ENCODE measurements at regions not wholly inside any gene's neighbourhood (a gene's known extent, or its start where the extent isn't known, plus 50 kb on each side); places are given as distances from the start of the nearest gene placed in this dataset.

GRCh38 chr6:2562721-2563451 is 187.8 kb downstream of the MYLK4 start:
- no peak for DNase-seq

DNA sequence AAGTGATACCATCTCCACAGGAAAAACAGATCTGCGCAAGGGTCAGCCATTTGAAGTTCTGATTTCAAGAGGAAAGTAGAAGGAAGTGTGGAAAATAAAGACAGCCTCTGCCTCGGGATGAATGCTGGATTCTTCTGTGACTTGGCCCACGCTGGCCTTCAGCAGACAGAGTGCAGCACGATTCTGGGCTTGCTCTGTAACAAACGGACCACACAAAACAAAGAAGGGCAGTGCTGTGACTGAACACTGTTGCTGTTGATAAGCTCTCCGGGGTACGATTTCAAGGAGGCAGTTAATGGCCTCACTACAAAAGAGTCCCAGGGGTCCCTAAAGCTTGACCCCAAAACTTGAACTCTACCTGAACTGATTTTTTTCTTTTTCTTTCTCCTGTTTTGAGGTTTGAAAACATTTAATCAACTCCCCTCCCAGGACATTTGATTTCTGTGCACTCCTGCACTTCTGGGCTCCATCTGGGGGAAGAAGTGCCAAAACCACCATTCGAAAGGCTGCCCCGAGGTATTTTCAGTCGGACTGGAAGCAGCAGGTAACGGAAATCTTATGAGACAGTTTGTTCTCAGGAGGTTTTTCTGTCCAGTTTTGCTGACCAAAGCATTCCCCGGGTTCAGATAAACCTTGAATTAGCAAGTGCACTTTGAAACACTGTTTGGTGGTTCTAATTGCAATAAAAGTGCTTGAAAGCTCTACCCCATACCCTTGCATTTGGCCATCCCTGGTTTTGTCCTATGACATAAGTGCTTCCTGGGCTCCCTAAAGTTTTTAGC is 189.6 kb downstream of the MYLK4 start:
- no peak for DNase-seq

DNA sequence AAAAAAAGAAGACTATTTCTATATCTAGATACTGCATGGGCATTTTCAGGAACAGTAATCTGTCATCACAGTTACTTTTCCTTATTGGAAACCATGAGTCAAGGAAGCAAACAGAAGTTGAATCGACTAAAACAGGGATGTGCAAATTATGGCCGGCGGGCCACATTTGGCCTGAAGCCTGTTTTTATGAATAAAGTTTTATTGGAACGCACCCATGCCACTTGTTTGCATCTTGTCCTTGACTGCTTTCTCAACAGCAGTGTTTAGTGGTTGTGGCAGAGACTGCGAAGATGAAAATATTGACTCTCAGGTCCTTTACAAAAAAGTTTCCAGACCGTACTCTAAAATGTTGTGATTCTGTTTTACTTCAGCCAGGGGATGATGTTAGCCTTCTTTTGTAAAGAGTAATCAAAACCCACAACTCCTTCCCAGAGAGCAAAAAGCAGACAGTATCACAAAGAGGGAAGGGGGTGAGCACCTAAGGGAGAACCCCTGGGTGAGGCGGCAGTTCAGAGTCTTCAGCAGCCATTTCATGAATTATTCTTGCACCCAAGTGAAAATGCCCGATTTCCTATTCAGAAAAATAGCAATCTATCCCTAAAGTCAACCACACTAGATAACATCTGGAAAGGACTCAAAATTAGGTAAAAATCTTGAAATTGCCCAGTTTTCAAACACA is 190.4 kb downstream of the MYLK4 start:
- DNase-seq, result no peak

- no peak for DNase-seq
Measured at GRCh38 chr6:2558861-2559801, 191.6 kb downstream of the MYLK4 start.

DNA sequence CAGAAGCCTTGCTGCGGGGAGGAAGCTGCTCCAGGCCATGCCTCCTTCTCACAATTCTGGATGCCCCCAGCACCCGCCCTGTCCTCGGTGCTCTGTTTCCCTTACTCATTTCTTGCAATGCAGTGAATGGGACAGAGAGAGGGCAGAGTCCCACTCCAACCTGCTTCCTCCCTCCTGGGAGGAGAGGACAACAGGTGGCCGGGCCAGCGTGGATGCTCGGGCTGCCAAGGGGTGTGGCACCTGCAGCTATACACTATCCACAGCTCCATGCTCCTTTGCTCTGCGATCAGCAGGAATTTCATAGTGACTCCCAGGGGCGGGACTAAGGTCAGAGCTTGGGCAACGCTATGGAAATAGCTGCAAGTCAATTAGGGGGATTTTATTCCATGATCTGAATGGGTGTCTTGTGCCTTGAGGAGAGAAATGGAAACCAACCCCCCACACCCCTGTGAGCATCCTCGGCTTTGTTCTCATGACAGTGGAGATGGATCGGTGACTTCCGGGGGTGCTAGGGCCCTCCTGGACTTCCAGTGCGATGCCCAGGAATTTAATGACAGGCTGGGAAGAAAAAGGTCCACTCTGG is 192.5 kb downstream of the MYLK4 start:
- no peak for DNase-seq

GRCh38 chr6:2557181-2557720 is 193.5 kb downstream of the MYLK4 start:
- DNase-seq, result no peak

DNA sequence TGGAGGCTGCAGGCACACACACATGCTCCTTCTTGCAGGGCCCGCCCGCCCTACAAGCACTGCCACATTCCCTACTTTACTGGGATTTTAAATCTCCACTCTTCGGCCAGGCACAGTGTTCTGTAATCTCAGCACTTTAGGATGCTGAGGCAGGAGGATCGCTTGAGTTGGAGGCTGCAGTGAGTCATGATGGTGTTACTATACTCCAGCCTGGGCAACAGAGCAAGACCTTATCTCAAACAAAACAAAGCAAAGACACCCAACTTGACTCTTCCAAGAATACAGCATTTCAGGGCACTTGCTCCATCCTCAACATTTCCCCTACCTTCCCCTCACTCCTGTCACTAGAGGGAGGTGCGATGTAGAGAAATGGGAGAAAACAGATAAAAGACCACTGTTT is 194.0 kb downstream of the MYLK4 start:
- DNase-seq, result no peak

- DNase-seq, result no peak
Measured at GRCh38 chr6:2554651-2555260, 196.0 kb downstream of the MYLK4 start.

DNA sequence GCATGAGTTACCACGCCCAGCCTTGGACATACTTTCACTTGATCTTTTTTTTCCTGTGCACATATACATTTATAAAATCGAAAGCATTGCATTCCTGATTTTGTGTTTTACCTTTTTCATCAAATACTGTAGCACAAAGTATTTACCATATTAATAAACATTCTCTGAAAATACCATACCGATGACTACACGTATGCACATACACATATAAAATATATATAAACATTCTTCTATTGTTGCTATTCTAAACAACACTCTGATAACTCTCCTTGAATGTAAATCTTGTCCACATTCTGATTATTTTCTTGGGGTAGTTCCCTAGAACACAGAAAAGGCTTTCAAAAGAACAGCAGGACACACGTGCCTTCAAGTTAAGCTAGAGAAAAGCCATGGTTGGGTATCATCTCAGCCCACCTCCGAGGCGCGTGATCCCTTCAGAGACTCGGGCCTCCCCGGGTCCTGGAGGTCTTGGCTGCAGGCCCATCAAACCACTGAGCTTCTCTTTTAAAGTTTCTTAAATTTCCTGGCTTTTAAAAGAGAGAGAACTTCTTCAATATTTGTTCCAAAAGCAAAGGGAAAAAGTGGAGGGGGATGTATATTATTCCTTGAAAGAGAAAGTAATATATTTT is 198.1 kb downstream of the MYLK4 start:
- DNase-seq, result no peak

GRCh38 chr6:2551705-2552104 is 199.0 kb downstream of the MYLK4 start:
- no peak for DNase-seq

DNA sequence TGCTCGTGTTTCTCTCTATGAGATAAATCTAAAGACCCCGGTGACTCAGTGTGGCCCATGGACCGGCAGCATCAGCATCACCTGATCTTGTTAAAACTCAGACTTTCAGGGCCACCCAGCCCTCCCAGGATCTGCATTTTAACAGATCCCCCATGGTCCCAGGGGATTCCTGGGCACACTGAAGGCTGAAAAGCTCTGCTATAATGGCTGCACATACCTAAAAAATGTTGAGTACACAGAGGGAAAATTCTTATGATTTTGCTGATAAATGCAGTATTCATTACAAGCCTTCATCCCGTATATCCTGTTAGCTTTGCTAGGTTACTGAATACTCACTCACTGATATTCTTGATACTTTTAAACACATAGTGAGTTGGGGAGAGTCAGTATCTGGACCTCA is 200.5 kb downstream of the MYLK4 start:
- no peak for DNase-seq

DNA sequence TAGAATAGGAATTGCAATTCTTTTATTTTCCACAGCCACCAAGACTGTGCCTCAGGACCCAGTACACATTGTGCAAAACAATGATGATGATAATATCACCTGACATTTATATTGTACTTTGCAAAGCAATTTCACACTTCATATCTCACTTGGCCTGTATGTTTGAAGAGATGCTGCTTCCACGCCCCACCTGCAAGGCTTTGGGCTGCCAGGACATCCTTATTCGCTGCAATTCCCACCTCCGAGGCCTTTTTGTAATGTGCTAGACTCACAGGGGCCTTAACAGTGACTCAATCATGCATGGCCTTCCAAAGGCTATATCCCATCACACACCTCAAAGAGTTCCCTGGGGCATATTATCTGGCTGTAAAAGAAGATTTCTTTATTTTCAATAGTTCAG is 200.9 kb downstream of the MYLK4 start:
- no peak for DNase-seq

- no peak for DNase-seq
Measured at GRCh38 chr6:2547355-2547754, 203.4 kb downstream of the MYLK4 start.

- DNase-seq, result no peak
Measured at GRCh38 chr6:2546901-2547300, 203.8 kb downstream of the MYLK4 start.

GRCh38 chr6:2545383-2546038 is 205.2 kb downstream of the MYLK4 start:
- DNase-seq, result no peak

DNA sequence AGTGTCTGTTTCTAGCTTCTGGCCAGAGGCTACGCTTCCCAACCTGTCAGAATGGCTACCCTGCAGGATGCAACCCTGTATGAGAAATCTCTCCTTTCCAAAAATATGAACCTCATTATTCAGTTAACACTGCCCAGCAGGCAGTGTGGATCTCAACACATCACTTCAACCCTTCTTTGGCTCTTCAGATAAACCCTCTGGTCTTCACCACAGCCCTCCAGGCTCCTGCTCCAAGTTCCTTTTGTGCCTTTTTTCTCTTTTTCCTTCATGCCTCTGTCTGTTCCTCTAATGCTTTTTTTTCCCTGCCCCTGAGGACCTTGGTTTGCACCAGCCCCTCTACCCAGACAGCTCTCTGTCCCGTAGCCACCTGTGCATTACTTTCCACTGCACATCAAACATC is 207.4 kb downstream of the MYLK4 start:
- DNase-seq, result no peak

- DNase-seq, result no peak
Measured at GRCh38 chr6:2542858-2543218, 207.9 kb downstream of the MYLK4 start.

DNA sequence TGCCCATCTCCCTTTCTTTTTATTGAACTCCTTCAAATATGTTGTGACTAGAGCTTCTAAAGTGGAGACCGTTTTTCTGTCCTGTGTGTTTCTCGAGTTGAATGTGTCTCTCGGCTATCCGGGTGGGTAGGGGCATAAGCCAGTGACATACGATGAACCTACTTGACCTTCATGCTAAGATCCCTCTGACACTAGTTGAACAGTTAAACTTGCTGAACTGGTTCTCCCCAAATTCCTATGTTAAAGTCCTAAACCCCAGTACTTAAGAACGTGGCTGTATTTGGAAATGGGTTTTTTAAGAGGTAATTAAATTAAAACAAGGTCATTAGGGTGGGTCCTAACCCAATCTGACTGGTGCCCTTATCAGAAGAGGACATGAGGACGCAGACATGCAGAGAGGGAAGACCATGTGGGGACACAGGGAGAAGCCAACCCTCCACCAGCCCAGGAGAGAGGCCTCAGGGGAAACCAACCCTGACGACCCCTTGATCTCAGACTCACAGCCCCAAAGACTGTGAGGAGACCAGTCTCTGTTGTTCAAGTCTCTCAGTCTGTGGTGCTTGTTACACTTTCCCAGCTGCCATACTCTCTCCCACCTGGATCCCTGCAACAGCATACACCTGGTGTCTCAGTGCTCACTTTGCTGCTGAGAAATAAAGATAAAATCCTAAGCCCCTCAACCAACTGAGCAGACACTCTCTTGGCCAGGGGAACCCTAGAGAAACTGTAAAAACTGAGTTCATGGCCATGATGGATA is 208.4 kb downstream of the MYLK4 start:
- no peak for DNase-seq

DNA sequence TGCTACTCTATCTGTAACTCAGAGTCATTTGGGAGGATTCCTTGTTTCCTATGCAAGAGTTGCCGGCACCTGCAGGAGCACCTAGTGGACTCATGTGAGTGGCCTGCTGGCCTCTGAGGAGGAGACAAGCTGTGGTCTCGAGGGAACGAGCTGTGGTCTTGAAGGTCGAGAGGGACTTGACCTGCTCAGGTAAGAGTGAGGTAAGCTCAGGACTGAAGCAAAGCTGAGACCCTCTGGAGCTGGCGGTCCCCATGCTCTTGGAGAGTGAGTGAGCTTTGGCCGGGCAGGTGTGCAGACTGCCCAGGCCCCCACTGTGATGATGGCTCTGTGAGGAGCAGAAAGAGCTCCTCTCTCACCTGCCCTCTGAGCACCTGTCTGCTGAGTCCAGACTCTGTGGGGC is 214.3 kb downstream of the MYLK4 start:
- no peak for DNase-seq

DNA sequence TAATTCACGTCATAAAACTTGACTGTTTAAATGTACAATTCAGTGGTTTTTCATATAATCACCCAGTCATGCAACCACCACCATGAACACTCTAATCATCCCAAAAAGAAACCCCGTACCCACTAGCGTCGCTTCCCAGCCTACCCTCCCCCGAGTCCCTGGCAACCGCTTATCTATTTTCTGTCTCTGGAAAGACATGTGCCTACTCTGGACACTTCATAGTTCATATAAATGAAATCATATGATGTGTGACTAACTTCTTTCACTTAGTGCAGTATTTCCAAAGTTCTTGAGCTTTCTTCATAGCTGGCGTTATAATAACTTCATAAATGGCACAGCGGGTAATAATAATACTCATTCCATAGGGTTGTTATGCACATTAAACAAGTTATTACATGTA is 215.2 kb downstream of the MYLK4 start:
- DNase-seq, result no peak
